C4-2B (cell line): ENCODE measurements at regions not wholly inside any gene's neighbourhood (a gene's known extent, or its start where the extent isn't known, plus 50 kb on each side); places are given as distances from the start of the nearest gene placed in this dataset.
"Not testable (repeated sequence)": the region's sequence is repeated elsewhere in the genome, so short reads cannot be mapped to it uniquely, and the experiment has no call there.

Experiments used
- H3K27ac ChIP-seq: fragments of 450-650 bp; 2 replicates; pipeline ENCODE4 v1.5.1; 2017
- CTCF ChIP-seq: fragments of 450-650 bp; conservative IDR thresholded peaks from 2 replicates; pipeline ENCODE4 v1.5.1; 2017; ENCODE audit warnings: mild to moderate bottlenecking
- ZFX ChIP-seq: fragments of 450-650 bp; IDR thresholded peaks from 2 replicates; pipeline ENCODE4 v1.6.1; 2017

- TF ChIP-seq ZFX (no peak), CTCF (no peak; the same call in 1 of the 2 replicates)
- no peak overlapping the region for H3K27ac ChIP-seq
These were observed 566.5 kb upstream of the B3GAT1 start for GRCh38 chr11:134978388-134979088.

DNA sequence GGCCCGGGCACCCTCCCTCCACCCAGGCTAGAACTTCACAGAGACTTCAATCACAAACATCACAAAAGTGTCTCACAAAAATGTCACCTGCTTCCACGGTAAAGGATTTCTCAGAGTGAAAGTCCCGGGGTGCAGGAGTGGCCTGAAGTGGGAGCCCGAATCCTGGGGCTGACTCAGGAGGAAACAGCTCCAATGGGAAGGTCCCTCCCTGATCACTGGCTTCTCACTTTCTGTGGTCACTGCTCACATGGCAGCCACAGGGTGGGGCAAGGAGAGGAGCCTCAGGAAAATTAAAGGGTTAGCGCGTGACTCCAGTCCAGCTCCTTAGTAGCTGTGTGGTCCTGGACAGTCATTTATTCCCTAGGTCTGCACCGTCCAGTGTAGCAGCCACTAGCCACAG lies 564.5 kb upstream of the B3GAT1 start:
- H3K27ac ChIP-seq = no peak overlapping the region
- TF ChIP-seq CTCF = no peak
- TF ChIP-seq ZFX = no peak

- TF ChIP-seq CTCF (no peak), ZFX (no peak)
- no peak overlapping the region for H3K27ac ChIP-seq
These were observed 563.9 kb upstream of the B3GAT1 start for GRCh38 chr11:134975866-134976376.

DNA sequence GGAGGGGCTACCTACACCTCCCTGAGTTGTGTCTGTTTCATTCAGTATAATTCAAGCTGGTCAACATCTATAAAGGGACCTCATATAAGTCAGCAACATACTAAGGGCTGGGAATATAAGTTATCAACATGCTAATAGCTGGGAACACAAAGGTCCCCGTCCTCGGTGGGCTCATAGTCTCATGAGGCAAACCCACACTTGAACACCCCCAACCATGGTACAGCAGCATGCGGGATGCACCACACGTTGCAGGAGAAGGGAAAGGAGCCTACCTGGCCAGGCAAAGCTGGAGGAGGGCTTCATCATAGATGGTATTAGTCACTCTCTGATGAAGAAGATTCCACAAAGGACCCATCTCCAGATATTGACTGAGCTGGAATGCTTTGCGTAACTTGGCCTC lies 561.8 kb upstream of the B3GAT1 start:
- H3K27ac ChIP-seq = no peak overlapping the region
- TF ChIP-seq CTCF (no peak), ZFX (no peak)

DNA sequence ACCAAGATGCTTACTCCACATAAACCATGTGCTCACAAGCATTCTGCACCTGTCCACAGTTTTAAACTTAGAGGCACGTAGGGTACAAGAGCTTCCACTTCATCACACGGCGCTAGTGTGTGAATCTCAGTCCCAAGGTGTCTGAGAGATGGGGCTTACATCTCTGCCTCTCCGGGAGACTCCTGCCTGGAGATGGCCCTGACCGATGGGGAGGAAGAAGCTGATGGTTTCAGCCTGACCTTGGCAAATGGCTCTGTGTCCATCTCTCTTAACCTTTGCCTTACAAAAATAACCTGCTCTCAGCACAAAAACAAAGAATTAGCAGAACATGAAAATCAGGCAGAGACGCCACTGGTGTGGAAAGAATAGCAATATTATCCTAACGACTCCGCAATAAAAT lies 559.3 kb upstream of the B3GAT1 start:
- TF ChIP-seq ZFX = no peak
- TF ChIP-seq CTCF = no peak
- no peak overlapping the region for H3K27ac ChIP-seq

DNA sequence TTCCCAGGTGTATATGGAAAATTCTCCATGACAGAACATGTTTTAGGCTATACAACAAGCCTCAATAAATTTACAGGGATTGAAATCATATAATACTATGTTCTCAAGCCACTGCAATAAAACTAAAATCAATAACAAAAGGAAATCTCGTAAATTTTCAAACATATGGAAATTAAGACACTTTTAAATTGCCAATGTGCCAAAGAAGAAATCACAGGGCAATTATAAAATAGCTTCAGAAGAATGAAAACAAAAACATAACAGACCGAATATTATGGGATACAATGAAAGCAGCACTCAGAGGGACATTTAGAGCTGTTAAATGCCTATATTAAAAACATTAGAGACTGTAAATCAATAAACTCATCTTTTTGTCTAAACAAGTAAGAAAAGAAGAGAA lies 555.7 kb upstream of the B3GAT1 start:
- TF ChIP-seq ZFX = no peak
- TF ChIP-seq CTCF = no peak
- H3K27ac ChIP-seq = no peak overlapping the region

- not testable (repeated sequence) for H3K27ac ChIP-seq
These were observed 549.3 kb upstream of the B3GAT1 start for GRCh38 chr11:134961386-134961785.

DNA sequence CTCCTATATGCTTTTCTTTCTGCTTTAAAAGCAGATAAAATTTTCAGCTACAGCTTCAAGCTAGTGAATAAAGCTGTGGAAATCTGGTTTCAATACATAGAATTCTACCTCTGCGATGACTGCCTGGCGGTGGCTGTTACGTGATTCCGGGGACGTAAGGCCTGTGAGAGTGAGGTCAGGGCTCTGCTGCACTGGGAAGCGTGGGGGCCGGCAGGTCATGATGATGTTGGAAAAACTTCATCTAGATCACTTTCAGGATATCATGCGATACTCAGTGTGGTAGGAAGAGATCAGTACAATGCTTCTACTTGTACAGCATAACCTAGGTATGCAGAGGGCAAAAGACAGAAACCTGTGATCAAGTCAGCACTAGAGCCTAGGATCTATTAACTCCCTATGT lies 546.8 kb upstream of the B3GAT1 start:
- no peak for TF ChIP-seq CTCF
- TF ChIP-seq ZFX = no peak
- no peak overlapping the region for H3K27ac ChIP-seq
